ENCODE measurements at regions not wholly inside any gene's neighbourhood (a gene's known extent, or its start where the extent isn't known, plus 50 kb on each side); places are given as distances from the start of the nearest gene placed in this dataset.

- no peak for TF ChIP-seq REST (IDR thresholded peaks at IDR 0.05; ENCODE audit: insufficient read depth in 1 of 2, low read depth in 2 of 2, low read length in 2 of 2)
- TF ChIP-seq SIN3A (IDR thresholded peaks at IDR 0.05; ENCODE audit: borderline replicate concordance, insufficient read depth, low read length): no peak
- TF ChIP-seq FOXP2 (optimal IDR thresholded peaks at IDR 0.05; ENCODE audit: borderline replicate concordance, extremely low read depth, extremely low read length, insufficient read depth): no peak
- TF ChIP-seq TAF1 (IDR thresholded peaks at IDR 0.05; ENCODE audit: borderline replicate concordance, insufficient read depth, low read length): no peak
- no peak for TF ChIP-seq POLR2AphosphoS5 (IDR thresholded peaks at IDR 0.05; ENCODE audit: low read depth, low read length)
Measured at GRCh38 chr6:22445946-22446345, 123.4 kb upstream of the HDGFL1 start.

DNA sequence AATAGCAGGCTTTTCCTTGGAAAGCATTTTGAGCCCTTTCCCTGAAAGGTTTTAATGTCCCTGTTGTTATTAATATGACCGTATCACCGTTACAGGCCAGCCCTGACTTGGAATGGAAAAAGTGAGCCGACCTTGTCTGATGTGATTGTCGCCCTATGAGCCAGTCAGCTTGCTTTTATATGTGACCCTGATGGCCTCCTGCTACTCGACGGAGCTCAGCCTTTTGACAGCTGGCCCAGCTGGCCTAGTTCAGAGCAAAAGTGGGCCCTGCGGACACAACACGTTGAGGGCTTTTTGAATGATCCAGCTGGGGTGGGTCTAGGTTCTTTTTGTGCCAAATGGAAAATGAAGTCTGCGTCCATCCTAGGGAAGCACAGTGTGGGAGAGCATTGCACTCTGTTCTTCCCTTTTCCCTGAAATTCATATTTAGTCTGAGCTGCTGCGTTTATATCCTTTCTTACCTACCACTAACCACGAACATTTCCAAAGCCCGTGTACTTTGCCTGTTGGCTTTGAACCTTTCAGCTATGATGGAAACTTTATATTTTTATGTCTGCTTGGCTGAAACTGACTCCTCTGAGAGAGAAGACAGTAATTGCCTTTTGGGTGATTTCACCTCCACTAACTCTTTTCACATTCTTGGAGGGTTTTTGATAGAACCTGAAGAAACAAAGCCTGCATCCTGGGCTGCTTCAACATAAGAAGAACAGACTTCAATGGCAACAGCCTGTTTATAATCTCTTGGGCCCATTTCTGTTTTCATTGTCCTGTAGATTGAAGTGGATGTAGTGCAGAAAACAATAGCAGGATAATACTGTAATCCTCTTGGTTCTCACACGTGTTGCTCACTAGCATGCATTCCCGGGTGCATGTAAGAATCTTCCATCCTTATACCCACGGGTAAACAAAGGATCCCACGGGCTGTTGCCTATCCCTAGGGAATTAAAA lies 121.8 kb upstream of the HDGFL1 start:
- no peak for TF ChIP-seq FOXP2 (optimal IDR thresholded peaks at IDR 0.05; ENCODE audit: borderline replicate concordance, extremely low read depth, extremely low read length, insufficient read depth)
- TF ChIP-seq REST (IDR thresholded peaks at IDR 0.05; ENCODE audit: insufficient read depth in 1 of 2, low read depth in 2 of 2, low read length in 2 of 2): no peak
- no peak for TF ChIP-seq SIN3A (IDR thresholded peaks at IDR 0.05; ENCODE audit: borderline replicate concordance, insufficient read depth, low read length)
- no peak for TF ChIP-seq POLR2AphosphoS5 (IDR thresholded peaks at IDR 0.05; ENCODE audit: low read depth, low read length)

GRCh38 chr6:22448291-22448711 lies 121.1 kb upstream of the HDGFL1 start:
- TF ChIP-seq REST (IDR thresholded peaks at IDR 0.05; ENCODE audit: insufficient read depth in 1 of 2, low read depth in 2 of 2, low read length in 2 of 2): no peak
- TF ChIP-seq POLR2AphosphoS5 (IDR thresholded peaks at IDR 0.05; ENCODE audit: low read depth, low read length): no peak
- no peak for TF ChIP-seq TAF1 (IDR thresholded peaks at IDR 0.05; ENCODE audit: borderline replicate concordance, insufficient read depth, low read length)
- no peak for TF ChIP-seq FOXP2 (optimal IDR thresholded peaks at IDR 0.05; ENCODE audit: borderline replicate concordance, extremely low read depth, extremely low read length, insufficient read depth)
- no peak for TF ChIP-seq SIN3A (IDR thresholded peaks at IDR 0.05; ENCODE audit: borderline replicate concordance, insufficient read depth, low read length)

- TF ChIP-seq FOXP2 (optimal IDR thresholded peaks at IDR 0.05; ENCODE audit: borderline replicate concordance, extremely low read depth, extremely low read length, insufficient read depth) (no peak), TAF1 (IDR thresholded peaks at IDR 0.05; ENCODE audit: borderline replicate concordance, insufficient read depth, low read length) (no peak), SIN3A (IDR thresholded peaks at IDR 0.05; ENCODE audit: borderline replicate concordance, insufficient read depth, low read length) (no peak), REST (IDR thresholded peaks at IDR 0.05; ENCODE audit: insufficient read depth in 1 of 2, low read depth in 2 of 2, low read length in 2 of 2) (no peak), POLR2AphosphoS5 (IDR thresholded peaks at IDR 0.05; ENCODE audit: low read depth, low read length) (no peak)
Measured at GRCh38 chr6:22451962-22452361, 117.4 kb upstream of the HDGFL1 start.
